ENCODE measurements at regions not wholly inside any gene's neighbourhood (a gene's known extent, or its start where the extent isn't known, plus 50 kb on each side); places are given as distances from the start of the nearest gene placed in this dataset.

GRCh38 chr20:11193241-11193640, 519.4 kb upstream of the JAG1 start:
- TF ChIP-seq ZFP3 (CRISPR knock-in tag; IDR thresholded peaks at IDR 0.05), result no peak
- no peak for TF ChIP-seq TCF4 (CRISPR knock-in tag; IDR thresholded peaks at IDR 0.05; ENCODE audit: borderline replicate concordance)
- no peak for TF ChIP-seq ZFP30 (CRISPR knock-in tag; IDR thresholded peaks at IDR 0.05)
- no peak for TF ChIP-seq POU6F1 (CRISPR knock-in tag; IDR thresholded peaks at IDR 0.05; ENCODE audit: borderline replicate concordance, low read depth)
- no peak for TF ChIP-seq TSHZ2 (CRISPR knock-in tag; IDR thresholded peaks at IDR 0.05)
- no peak for TF ChIP-seq ZC3H10 (CRISPR knock-in tag; IDR thresholded peaks at IDR 0.05)
